H1 (cell line): ENCODE measurements at regions not wholly inside any gene's neighbourhood (a gene's known extent, or its start where the extent isn't known, plus 50 kb on each side); places are given as distances from the start of the nearest gene placed in this dataset.

Experiments
- CTCF ChIA-PET: fragments of 300-600 bp; sonication (Branson Sonifier 250); formaldehyde crosslinking; loops from one replicate; lab custom pipeline; 2021; ENCODE audit not compliant: partially characterized antibody; lab: Charles Lee
- POLR2A ChIA-PET: fragments of 300-600 bp; sonication (Branson Sonifier 250); formaldehyde crosslinking; loops from one replicate; lab custom pipeline; 2021; ENCODE audit warnings: inconsistent platforms; ENCODE audit not compliant: partially characterized antibody; lab: Charles Lee
- DNase-seq, 2 experiments: peaks; one replicate each; pipeline versions ENCODE4 v3.0.0 to v3.0.0-alpha.2; 2010 to 2022; ENCODE audit warnings: low spot score in 2 of 2, low read depth in 1 of 2, mixed read lengths in 1 of 2
- FAIRE-seq: peaks from 2 replicates; lab custom pipeline; 2011; peaks lifted over from hg19 to GRCh38; lab: Jason Lieb, UNC
- H2AFZ ChIP-seq: 2 replicates; pipeline ENCODE4 v1.8.1; 2012; ENCODE audit warnings: low read length, inconsistent platforms
- H2AK5ac ChIP-seq: 2 replicates; pipeline ENCODE4 v1.6.1; 2013; ENCODE audit warnings: low read depth, low read length
- H2BK120ac ChIP-seq: replicated peaks from 2 replicates; pipeline ENCODE3; 2013; ENCODE audit warnings: low read depth, low read length, inconsistent platforms
- H2BK12ac ChIP-seq: 2 replicates; pipeline ENCODE4 v1.6.1; 2013; ENCODE audit warnings: low read depth, low read length
- H2BK15ac ChIP-seq: 2 replicates; pipeline ENCODE4 v1.6.1; 2013; ENCODE audit warnings: low read length
- H2BK20ac ChIP-seq: 2 replicates; pipeline ENCODE4 v1.6.1; 2013; ENCODE audit warnings: low read length
- H2BK5ac ChIP-seq: 2 replicates; pipeline ENCODE4 v1.6.1; 2013; ENCODE audit warnings: low read depth, low read length
- H3K14ac ChIP-seq: 2 replicates; pipeline ENCODE4 v1.6.1; 2013; ENCODE audit warnings: inconsistent platforms; ENCODE audit not compliant: insufficient read length
- H3K18ac ChIP-seq: 2 replicates; pipeline ENCODE4 v1.6.1; 2013; ENCODE audit warnings: low read length; ENCODE audit errors: extremely low read depth
- H3K23ac ChIP-seq: 2 replicates; pipeline ENCODE4 v1.6.1; 2013; ENCODE audit warnings: inconsistent platforms; ENCODE audit not compliant: insufficient read length
- H3K23me2 ChIP-seq: 2 replicates; pipeline ENCODE4 v1.6.1; 2013; ENCODE audit warnings: low read depth, low read length
- H3K27ac ChIP-seq: 2 replicates; pipeline ENCODE4 v1.6.1; 2011; ENCODE audit warnings: low read depth, low read length, inconsistent platforms
- H3K27me3 ChIP-seq, 4 experiments: replicated peaks in 1 of 4; 1 replicate in 1 of 4; 2 replicates in 3 of 4; pipeline versions ENCODE4 v1.6.1 to v1.8.1; 2011 to 2013; ENCODE audit warnings: low read length in 3 of 4, mild to moderate bottlenecking in 3 of 4, inconsistent platforms in 2 of 4, mixed read lengths in 2 of 4, moderate library complexity in 1 of 4; ENCODE audit not compliant: control insufficient read depth in 3 of 4, insufficient read depth in 3 of 4; ENCODE audit errors: extremely low read depth in 1 of 4
- H3K36me3 ChIP-seq, 4 experiments: 2 replicates each; pipeline versions ENCODE4 v1.6.1 to v1.8.1; 2011 to 2013; ENCODE audit warnings: mild to moderate bottlenecking in 4 of 4, low read length in 3 of 4, moderate library complexity in 2 of 4, control low read depth in 1 of 4, inconsistent platforms in 1 of 4; ENCODE audit not compliant: insufficient read depth in 4 of 4, control insufficient read depth in 2 of 4
- H3K4ac ChIP-seq: replicated peaks from 2 replicates; pipeline ENCODE3; 2013; ENCODE audit warnings: low read length, low read depth, mixed read lengths, inconsistent platforms; ENCODE audit not compliant: insufficient read length
- H3K4me1 ChIP-seq, 4 experiments: replicated peaks in 1 of 4; 1 replicate in 1 of 4; 2 replicates in 3 of 4; pipeline versions ENCODE4 v1.6.1 to v1.8.1; 2011 to 2013; ENCODE audit warnings: low read length in 3 of 4, inconsistent platforms in 2 of 4, mixed read lengths in 1 of 4; ENCODE audit not compliant: insufficient read depth in 4 of 4, control insufficient read depth in 3 of 4
- H3K4me2 ChIP-seq, 2 experiments: 2 replicates each; pipeline versions ENCODE4 v1.6.1 to v1.8.1; 2011 to 2013; ENCODE audit warnings: low read depth in 2 of 2, low read length in 2 of 2, control low read depth in 1 of 2, inconsistent platforms in 1 of 2, mild to moderate bottlenecking in 1 of 2; ENCODE audit not compliant: insufficient read depth in 1 of 2
- H3K4me3 ChIP-seq, 4 experiments: fragments of 200-600, 300-600 bp in 1 of 4; sonication (generic), shearing (Covaris generic), sonication (Bioruptor Twin) in 1 of 4; 2 replicates each; pipeline versions ENCODE4 v1.5.1 to v1.8.1; 2011 to 2016; ENCODE audit warnings: low read length in 4 of 4, low read depth in 3 of 4, control low read depth in 2 of 4, inconsistent platforms in 2 of 4, mild to moderate bottlenecking in 2 of 4, mixed read lengths in 1 of 4, moderate library complexity in 1 of 4; ENCODE audit not compliant: insufficient read depth in 2 of 4; ENCODE audit errors: extremely low read depth in 1 of 4
- H3K56ac ChIP-seq: replicated peaks from 2 replicates; pipeline ENCODE3; 2013; ENCODE audit warnings: low read depth, mild to moderate bottlenecking, mixed read lengths, low read length, inconsistent platforms; ENCODE audit not compliant: insufficient read length
- H3K79me1 ChIP-seq: 2 replicates; pipeline ENCODE4 v1.6.1; 2013; ENCODE audit warnings: low read depth, low read length, control low read depth
- H3K79me2 ChIP-seq, 2 experiments: 2 replicates each; pipeline versions ENCODE4 v1.6.1 to v1.8.1; 2012 to 2013; ENCODE audit warnings: low read length in 2 of 2, mild to moderate bottlenecking in 2 of 2, inconsistent platforms in 1 of 2; ENCODE audit not compliant: insufficient read depth in 2 of 2, control insufficient read depth in 1 of 2
- H3K9ac ChIP-seq, 4 experiments: replicated peaks in 1 of 4; 1 replicate in 1 of 4; 2 replicates in 3 of 4; pipeline versions ENCODE4 v1.6.1 to v1.8.1; 2011 to 2013; ENCODE audit warnings: low read depth in 3 of 4, low read length in 3 of 4, control low read depth in 2 of 4, mild to moderate bottlenecking in 2 of 4, moderate library complexity in 2 of 4, inconsistent platforms in 1 of 4; ENCODE audit errors: extremely low read depth in 1 of 4
- H3K9me3 ChIP-seq, 2 experiments: 2 replicates each; pipeline versions ENCODE4 v1.6.1 to v1.8.1; 2012 to 2013; ENCODE audit warnings: mild to moderate bottlenecking in 2 of 2, moderate library complexity in 2 of 2, control low read depth in 1 of 2, inconsistent platforms in 1 of 2, low read depth in 1 of 2, low read length in 1 of 2, mixed read lengths in 1 of 2; ENCODE audit not compliant: insufficient read depth in 2 of 2
- H4K20me1 ChIP-seq, 2 experiments: replicated peaks in 1 of 2; 2 replicates each; pipeline versions ENCODE3 to v1.8.1; 2011 to 2013; ENCODE audit warnings: inconsistent platforms in 2 of 2, low read length in 2 of 2, mild to moderate bottlenecking in 1 of 2; ENCODE audit not compliant: insufficient read depth in 2 of 2, control insufficient read depth in 1 of 2
- H4K5ac ChIP-seq: 2 replicates; pipeline ENCODE4 v1.6.1; 2013; ENCODE audit warnings: low read length, low read depth, mixed read lengths, inconsistent platforms; ENCODE audit not compliant: insufficient read length
- H4K8ac ChIP-seq: 2 replicates; pipeline ENCODE4 v1.8.0; 2013; ENCODE audit warnings: mild to moderate bottlenecking, moderate library complexity, low read length, inconsistent platforms; ENCODE audit not compliant: insufficient read depth; ENCODE audit errors: extremely low read depth
- H4K91ac ChIP-seq: replicated peaks from 2 replicates; pipeline ENCODE3; 2013; ENCODE audit warnings: low read length, mixed read lengths, inconsistent platforms; ENCODE audit not compliant: insufficient read length
- PHF8 ChIP-seq: fragments of 200-600 bp; sonication (generic); conservative IDR thresholded peaks from 2 replicates; pipeline ENCODE4 v1.7.1; 2012; ENCODE audit warnings: low read depth, mild to moderate bottlenecking, inconsistent platforms, low read length, moderate library complexity
- SRF ChIP-seq: IDR thresholded peaks from 2 replicates; pipeline ENCODE4 v1.6.1; 2011; ENCODE audit warnings: mild to moderate bottlenecking, low read depth, low read length, moderate library complexity

DNA sequence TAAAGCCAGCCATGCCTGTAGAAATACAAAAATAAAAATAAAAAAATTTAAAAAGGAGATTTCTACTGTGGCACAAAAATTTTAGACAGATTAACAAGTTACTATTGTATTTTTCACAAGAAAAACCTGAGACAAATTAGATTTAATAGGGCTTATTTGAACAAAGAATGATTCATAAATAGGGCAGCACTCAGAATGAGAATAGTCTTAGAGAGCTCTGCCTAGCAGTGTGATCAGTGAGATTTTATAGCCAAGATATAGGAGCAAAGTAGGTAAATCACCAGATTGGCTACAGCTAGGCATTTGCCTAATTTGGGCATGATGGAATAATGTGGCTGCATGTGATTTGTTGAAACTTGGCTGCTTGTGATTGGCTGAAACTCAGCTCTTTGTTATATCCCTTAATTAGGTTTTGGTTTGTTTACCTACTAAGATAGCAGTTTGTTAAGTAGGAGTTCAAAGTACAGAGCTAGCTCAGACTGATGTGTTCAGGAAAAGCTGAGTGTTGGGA lies 279.7 kb upstream of the TMTC1 start:
- no peak overlapping the region for H2BK20ac ChIP-seq
- no peak overlapping the region for H3K4me3 ChIP-seq
- H3K4ac ChIP-seq, result no peak overlapping the region
- H4K8ac ChIP-seq, result no peak overlapping the region
- CTCF ChIA-PET, result interaction anchor here (0.8 kb wide), 1 partner anchor 9 kb away, joined by 3 read pairs; no protein-coding TSS in a partner anchor
- H4K20me1 ChIP-seq, result no peaks in the 10 kb centered on the region
- H2AFZ ChIP-seq, result 0 out of 2 replicates have a peak overlapping the region, but pooled peaks have one; percentile 18
- no peaks in the 10 kb centered on the region for H3K36me3 ChIP-seq
- H2BK120ac ChIP-seq, result no peak overlapping the region
- FAIRE-seq (no peak), DNase-seq (no peak)
- no peak overlapping the region for H3K9ac ChIP-seq
- no peak overlapping the region for H2AK5ac ChIP-seq
- H3K56ac ChIP-seq, result no peak overlapping the region
- POLR2A ChIA-PET, result no interaction called here
- no peak overlapping the region for H3K18ac ChIP-seq
- no peaks in the 10 kb centered on the region for H3K79me2 ChIP-seq
- no peak overlapping the region for H3K27ac ChIP-seq
- no peak overlapping the region for H4K91ac ChIP-seq
- no peak overlapping the region for H2BK15ac ChIP-seq
- no peak overlapping the region for H3K4me2 ChIP-seq
- TF ChIP-seq SRF (peak; percentile 79; the same call in 1 of the 2 replicates), PHF8 (no peak)
- H3K14ac ChIP-seq, result no peak overlapping the region
- H3K23me2 ChIP-seq, result no peaks in the 10 kb centered on the region
- no peaks in the 10 kb centered on the region for H3K79me1 ChIP-seq
- no peak overlapping the region for H4K5ac ChIP-seq
- H2BK5ac ChIP-seq, result no peak overlapping the region
- no peak overlapping the region for H3K23ac ChIP-seq
- H2BK12ac ChIP-seq, result peak overlapping the region; percentile 75; the same call in 1 of the 2 replicates
- H3K4me1 ChIP-seq, result no peaks in the 10 kb centered on the region
- no peaks in the 10 kb centered on the region for H3K9me3 ChIP-seq
- H3K27me3 ChIP-seq, result no peaks in the 10 kb centered on the region
